ENCODE measurements at regions not wholly inside any gene's neighbourhood (a gene's known extent, or its start where the extent isn't known, plus 50 kb on each side); places are given as distances from the start of the nearest gene placed in this dataset.

DNA sequence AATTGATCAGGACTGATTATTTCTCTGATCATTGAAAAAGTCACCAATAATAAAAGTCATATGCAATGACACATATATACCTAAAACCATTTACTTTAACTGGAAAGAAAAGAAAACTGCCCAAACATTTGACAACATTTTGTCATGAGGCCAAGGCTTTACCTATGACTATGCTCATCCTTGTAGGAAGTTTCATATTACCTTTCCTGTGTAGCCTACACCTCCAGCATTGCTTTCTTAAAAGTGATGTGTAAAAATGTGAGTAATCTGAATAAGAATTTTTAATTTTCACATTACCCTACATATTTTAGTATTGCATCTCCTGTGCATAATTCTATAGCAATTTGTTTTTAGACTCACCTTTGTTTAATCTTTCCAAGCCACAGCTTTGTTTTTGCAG, 419.8 kb upstream of the FIGN start:
- DNase-seq: no peak

DNA sequence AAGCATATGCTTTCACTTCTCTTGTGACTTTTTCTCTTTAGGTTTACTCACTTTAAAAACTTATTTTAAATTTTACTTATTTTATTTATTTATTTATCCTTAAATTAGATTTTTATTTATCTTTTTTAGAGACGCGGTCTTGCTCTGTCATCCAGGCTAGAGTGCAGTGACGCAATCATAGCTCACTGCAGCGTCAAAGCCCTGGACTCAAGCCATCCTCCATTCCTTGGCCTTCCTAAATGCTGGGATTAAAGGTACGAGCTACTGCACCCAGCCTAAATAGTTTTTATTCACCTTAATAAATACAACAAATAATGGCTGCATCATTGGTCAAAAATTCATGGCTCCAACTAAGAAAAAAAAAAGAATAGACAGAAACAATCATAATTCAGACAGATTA, 415.7 kb upstream of the FIGN start:
- no peak for DNase-seq

DNA sequence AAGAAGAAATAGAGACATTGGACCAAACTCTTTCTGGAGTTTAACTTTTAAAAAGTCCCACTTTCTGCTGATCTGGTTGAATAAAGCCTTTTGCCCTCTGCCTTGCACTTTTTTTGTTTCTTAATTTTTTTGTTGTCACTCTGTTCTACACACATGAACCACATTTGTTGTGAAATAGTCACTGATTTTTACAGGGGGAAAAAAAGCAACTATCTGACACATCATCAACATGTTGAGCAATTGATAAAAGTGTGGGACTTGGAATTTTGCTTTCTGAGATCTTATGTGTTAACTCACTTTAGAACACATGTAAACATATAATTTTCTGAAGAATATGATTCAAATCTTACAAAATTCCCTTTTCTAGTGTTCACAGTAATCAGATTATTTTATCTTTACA, 414.8 kb upstream of the FIGN start:
- no peak for DNase-seq

DNA sequence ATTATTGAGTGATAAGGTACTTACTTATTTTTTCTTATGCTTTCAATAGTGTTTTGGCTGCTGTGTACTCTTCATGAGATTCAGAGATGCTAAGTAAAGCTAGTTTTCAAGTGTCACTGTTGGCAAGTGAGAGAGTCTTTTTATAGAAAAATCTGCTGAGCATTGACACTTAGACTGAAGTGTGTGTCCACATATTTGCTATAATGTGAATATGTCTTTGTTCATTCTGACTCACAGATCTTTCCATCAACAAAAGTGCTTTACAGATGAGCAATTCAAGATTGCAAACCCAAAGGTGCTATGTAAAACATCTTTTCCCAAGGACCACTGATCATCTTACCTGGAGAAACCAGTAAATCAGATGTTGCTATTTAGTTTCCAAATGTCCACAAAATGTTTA, 410.6 kb upstream of the FIGN start:
- no peak for DNase-seq

DNA sequence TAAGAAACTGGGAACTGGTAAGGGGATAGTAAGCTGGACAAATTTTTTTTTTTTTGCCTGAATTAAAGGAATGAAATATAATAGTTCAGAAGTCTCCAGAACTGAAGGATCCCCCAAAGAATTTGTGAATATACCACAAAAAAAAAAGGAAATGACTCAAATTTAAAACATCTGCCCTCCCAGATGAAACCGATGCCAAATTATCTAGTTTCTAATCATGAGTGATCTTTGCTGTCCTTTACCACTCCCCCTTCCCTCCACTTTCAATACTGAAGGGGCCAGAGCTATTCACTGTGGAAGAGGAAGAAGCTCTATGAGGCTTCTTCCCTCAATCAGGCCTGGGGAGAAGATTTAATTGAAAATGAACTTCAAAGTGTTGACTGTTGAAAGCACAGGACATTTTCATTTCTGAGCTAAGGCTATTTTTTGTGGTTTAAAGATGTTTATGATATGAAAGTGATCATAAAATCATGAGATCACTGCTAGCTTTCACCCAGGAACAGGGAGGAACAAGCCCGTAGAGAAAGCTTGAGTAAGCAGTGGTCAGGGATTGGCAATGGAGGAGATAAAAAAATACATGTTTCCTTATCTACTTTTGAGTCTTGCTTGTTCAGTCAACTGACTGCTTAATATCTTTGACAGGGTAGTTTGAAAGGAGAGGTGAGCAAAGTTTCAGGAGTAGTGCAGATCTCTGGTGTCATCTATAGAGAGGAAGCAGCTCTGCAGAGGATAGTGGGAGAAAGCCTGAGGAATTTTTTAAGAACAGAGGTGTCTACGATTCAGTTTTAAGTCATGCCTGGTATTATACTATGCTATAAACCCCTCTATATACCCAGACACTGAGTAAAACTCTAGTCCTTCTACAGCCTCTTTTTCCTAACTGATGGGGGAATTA, 409.5 kb upstream of the FIGN start:
- DNase-seq: no peak

DNA sequence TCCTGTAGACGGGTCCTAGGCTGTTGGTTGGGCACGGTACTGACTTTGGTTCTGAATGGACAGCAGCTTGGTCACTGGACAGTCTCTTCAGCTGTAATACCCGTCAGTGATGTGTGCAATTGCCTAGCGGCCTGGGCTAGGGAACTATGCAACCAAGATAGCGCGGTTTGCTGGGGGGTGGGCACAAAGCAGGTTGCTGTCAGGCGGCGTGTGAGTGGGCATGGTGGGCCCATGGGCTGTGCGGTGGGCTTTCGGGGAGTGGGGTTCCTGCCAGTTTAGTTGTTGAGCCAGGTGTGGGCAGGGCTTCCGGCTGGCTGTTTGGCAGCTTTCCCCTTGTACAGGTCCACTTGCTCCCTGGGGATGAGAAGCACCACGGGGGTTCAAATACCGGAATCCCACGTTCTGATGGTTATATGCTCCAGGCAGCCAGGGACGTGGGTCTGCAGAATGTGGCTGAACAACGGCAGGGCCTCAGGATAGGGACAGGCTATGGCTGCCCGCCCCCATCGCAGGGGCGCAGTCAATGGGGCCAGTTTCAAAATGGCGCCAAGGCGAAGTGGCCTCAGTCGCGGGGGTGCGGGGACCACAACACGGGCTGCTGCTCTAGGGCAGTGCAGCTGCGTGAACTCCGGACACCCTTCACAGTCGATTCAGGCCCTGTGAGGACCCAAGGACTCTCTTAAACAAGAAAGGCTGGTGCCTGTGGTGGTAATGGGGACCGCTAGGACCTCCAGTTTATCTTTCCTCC, 407.5 kb upstream of the FIGN start:
- no peak for DNase-seq

DNA sequence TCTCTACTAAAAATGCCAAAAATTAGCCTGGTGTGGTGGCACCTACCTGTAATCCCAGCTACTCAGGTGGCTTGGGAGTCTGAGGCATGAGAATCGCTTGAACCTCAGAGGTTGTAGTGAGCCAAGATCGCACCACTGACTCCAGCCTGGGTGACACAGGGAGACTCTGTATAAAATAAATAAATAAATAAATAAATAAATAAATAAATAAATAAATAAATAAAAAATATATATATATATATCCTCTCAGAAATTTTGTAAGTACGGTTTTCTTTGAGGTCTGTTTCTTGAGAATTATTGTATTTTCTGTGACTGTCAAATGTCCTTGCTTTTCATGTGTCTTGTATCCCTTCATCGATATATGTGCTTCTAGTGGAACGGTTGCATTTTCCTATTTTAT, 406.9 kb upstream of the FIGN start:
- no peak for DNase-seq

DNA sequence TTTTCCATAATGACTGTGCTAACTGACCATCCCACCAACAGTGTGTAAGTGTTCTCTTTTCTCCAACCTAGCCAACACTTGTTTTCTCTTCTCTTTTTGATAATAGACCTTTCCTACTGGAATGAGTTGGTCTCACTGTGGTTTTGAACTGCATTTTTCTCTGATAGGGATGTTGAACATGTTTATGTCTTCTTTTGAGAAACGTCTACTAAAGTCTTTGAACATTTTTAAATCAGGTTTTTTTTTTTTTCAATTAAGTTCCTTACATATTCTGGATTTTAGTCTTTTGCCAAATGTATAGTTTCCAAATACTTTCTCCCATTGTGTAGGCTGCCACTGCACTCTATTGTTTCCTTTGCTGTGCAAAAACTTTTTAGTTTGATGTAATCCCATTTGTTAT, 405.5 kb upstream of the FIGN start:
- no peak for DNase-seq

DNA sequence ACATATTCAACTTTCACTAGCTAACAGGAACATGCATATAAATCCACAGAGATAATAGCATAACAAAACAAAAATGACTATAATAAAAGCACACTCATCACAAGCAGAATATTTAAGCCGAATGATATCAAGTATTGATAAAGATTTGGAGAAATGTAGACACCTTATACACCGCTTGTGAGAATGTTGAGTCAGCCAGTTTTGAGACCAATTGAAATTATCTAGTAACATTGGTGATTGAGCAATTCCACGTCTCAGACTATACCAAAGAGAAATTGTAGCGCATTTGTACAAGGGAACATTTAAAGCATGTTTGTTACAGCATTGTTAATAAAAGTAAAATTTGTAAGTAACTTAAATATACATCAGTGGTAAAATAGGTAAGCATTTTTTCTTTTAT, 402.9 kb upstream of the FIGN start:
- DNase-seq: no peak

DNA sequence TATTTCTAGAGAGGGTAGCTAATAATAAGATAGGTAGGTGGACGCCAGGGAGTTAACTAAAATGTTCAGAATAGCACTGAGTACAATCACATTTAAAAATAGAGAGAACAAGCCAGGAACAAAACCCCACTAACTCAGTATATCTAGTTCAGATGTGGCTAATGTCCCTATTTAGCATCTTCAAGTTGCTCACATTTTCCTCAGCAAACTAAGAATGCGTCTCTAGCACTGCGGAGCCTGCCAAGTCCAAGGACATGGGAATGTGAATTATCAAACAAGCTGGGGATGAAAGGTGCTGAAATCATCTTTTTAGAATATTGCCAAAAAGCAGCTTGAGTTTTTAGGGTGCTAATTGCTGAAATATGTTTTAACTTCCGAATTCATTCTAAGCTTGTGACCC, 398.5 kb upstream of the FIGN start:
- no peak for DNase-seq

DNA sequence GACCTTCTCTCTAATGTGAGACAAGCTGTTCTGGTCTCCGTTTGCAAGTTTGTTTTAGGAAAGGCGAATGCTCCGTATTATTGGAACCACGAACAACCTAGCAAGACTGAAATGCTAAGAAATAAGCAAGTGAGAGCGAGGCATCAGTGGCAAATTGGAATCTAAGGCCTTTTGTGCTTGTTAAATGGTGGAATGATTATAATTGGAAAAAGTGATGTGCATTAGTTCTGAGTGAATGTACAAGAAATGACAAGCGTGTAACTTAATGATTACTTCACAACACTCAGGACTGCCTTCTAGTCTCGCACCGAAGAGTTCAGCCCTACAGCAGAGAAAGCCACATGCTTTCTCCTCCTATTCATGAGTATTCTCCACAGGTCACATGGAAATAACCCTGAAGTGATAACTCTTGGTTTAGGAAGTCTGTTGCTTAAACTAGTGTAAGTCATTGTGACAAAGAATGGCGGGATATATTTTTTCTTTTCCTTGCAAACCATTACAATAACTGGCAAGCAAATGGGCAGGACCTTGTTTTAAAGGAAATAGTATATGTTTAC, 392.2 kb upstream of the FIGN start:
- DNase-seq: no peak

DNA sequence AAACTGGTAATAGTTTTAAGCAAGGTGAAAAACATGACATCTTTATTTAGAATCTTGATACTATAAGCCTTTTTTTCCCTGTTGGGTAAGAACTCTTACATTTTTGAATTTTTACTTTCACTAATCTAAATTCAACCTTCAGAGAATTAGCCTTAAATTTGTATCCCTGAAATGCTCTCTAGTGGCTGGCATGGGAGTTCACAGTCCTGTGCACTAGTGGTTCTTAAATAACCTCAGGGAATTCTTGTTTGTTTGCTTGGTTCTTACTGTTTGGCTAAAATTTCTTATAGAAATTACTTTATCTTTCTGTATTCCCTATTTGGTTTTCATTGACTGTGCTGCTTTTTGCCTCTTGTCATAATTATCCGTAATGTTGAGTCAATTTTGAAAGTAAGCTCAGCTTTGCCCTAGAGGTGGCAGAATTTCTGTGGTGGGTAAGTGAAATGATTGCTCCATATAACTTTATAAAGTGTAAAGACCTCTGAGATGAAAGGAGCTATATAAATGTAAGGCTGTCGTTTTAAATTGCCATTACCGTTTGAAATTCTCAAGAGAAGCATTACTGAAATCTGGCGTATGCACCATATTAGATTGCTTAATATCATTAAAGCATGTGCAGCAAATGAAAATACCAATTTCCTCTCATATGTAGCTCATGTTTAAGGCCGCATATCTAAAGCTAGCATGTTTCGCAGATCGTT, 391.3 kb upstream of the FIGN start:
- peak in 1 of 3 donors; percentile 5 for DNase-seq

DNA sequence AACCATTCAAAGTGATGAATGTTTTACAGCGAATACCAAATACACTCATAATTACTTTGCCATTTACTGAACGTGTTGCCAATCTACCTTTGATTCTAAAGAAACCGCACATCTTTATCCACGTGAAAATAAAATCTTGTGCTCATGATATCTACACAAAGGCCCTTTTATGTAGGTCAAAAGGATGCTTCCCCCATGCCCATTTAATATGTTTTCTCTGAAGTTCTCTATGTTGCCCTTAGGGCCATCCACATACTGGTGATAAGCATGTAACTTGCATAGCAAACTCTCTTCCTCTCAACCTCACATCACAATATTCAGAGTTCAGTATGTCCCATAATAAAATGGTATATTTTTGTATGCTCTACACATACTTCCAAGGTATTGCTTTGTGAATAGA, 380.0 kb upstream of the FIGN start:
- no peak for DNase-seq

DNA sequence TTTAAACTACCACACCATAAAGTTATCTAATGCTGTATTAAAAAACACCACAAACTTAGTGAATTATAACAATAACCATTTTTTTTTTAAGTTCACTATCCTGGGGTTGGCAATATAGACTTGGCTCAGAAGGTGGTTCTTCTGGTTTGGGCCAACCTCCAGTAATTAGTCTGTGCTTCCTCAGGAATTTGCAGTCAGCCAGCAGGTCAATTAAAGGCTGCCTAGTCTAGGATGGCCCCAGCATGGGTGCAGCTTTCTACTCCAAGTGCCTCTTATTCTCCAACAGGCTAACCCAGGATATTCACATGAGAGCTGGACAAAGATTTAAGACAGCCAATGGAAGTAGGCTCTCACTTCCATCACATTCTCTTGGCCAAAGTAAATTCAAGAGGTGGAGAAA, 379.1 kb upstream of the FIGN start:
- no peak for DNase-seq

DNA sequence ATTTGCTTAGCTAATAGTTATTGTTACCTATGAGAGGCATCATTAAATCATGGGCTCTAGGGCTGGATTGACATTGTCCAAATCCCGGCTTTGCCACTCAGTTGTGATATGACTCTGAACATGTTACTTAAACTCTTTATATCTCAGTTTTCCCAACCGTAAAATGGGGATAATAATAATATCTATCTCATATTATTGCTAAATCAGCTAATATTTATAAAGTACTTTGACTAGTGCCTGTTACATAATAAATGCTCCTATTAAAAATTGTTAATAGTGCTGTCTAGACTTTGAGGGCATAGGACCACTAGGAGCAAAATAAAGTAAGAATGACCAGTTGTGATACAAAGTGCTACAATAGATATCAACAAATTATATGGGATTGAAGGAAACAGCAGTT, 376.3 kb upstream of the FIGN start:
- DNase-seq: no peak

DNA sequence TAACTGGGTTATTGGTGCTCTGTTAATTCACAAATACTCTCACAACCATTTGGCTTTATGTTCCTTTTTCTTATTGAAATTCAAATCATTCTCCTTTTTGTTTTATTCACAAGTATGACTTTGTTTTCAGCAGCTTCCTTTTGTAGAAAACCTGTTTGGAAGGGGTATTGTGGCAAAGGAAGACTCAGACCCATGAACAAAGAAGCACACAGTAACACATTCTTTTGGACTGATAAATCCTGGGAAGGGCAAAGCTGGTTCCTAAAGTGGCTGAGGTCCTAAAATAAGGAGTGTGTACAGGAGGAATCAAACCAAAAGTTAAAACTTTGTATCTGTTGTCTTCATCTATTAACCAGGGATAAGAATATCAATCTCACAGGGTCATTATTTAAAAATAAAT, 374.7 kb upstream of the FIGN start:
- DNase-seq: no peak

DNA sequence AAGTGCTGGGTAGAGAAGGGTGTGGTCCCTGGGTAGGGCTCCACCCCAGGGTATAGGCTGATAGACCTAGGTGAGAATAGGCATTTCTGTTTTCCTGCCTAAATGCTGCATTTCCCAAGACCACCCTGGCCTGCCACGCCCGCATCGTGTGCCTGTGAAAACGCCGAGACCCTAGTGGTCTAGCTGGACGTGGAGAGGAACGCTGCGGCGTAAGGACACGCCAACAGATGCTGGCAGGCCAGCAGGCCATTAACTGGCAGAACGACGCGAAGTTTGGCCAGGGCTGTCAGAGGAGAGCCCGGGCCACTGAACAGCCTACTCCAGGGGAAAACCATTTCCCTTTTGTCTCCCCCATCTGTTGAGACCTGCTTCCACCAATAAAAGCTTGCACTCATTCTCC, 373.2 kb upstream of the FIGN start:
- no peak for DNase-seq

DNA sequence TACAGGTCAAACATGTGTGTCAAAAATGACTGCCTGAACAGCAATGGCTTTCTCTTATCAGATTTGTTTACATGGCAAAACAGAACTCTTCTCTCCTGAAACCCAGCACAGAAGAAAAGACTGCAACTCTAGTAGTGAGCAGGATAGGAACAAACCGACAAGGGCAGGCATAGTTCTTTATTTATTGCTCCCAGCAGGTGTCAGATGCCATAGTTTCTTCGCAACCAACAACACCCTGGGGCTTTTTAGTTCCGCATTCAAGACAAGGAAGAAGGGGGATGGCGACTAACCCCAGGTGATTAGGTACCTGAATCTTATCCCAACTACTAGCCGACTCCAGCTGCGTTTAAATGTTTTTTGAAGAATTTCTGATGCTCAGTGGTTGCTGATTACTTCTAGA, 367.5 kb upstream of the FIGN start:
- no peak for DNase-seq

DNA sequence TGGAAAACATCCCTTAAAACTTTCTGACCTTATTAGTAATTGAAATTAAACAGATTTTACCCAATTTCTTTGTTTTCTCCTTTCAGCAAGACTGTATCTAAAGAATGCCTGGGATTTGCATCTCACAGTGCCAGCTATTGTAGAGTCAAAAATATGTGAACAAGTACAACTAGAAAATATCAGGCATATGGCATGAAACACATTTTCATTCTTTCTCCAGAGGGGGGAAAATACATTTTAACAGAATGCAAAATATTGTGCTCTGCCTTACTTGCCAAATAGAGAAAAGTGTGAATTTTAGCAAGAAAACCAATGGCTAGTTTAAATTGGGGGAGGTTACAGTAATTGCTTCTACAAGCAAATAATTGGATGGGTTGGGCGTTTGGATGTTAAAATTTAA, 366.6 kb upstream of the FIGN start:
- DNase-seq: no peak

DNA sequence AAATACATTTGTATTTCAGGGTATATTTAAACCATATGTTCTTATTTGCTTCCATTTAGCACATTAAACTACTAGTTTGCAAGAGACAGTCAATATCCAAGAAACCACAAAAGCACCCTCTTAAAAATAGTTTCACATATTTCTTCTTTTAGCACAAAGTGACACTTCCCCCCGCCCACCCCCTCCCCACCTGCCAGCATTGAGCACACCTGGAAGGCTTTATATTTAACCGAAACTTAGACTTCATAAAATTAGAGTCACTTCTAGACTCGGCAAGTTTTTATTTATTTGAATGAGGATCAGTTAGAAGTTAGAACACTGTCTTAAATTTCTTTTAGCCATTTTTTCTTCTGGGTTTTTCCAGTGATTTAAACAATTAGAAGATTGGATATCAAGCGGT, 355.9 kb upstream of the FIGN start:
- no peak for DNase-seq

DNA sequence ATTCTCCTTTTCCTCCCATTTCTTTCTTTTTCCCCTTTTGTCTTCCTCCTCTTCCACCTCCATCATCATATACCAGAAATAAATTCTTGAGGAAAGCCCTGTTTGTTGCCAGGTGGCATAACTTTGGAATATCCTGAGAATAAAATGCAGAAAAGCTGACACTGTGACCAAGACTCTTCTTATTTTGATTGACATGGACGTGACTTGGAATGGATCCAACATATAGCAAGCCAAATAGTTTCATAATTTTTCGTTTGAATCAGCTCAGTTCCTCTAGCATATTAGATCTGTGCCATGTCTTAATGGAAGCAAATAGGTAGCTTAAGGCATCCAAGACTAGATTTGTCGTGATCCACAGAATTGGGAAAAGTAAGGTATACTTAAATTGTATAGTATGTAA, 354.7 kb upstream of the FIGN start:
- no peak for DNase-seq

DNA sequence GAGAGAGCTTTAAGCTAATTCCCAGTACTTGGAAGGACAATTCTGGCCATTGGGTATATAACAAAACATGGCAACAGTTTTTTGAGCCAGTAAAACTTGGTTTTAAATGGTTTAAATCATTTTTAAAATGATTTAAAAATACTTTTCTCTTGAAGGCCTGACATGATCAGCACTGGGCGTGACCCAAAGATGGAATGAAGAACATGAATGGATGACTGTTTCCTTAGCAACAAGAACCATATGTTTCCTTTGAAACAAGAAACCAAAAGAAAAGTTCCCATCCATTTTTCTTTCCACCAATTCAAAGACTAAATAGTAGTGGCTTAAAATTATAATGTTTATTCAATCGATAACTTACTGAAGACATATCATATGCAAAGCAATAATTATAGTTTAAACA, 348.3 kb upstream of the FIGN start:
- no peak for DNase-seq

DNA sequence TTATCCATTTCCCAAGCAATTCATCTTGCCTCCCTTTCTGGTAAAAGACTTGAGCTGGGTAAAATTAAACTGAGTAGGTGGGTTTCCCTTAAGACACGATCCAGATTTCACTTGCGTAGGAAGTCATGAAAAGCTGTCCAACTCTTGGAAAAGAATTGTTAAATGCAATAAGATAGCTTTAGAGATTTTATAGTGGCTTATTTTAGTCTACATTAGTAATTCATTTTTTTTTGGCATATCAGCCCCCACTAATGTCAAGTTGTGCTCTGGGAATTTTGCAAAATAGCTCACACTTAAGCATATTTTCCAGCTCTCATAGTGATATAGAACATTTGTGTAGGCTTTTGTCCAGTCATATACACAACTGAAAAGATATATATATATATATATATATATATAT, 344.7 kb upstream of the FIGN start:
- no peak for DNase-seq

DNA sequence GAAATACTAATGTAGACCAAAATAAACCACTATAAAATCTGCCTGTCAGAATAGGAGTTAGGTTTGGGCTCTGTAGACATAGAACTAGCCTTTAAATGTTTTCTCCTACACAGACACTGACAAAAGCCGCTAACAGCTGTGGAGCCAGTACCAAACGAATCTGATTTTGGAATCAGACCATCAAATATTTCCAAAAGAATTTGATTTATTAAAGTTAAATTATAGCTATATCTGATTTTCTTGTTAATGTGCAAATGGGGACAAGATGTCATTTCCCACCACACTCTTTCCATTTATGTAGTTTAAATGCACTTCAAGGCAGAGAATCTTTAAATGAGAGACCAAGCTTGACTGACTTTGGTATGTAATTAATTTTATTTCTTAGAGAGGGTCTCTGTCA, 343.4 kb upstream of the FIGN start:
- DNase-seq: no peak

Measured in suppressor macrophage treated with lipopolysaccharide for 1 hour (primary cell).